ENCODE measurements at regions not wholly inside any gene's neighbourhood (a gene's known extent, or its start where the extent isn't known, plus 50 kb on each side); places are given as distances from the start of the nearest gene placed in this dataset.

DNA sequence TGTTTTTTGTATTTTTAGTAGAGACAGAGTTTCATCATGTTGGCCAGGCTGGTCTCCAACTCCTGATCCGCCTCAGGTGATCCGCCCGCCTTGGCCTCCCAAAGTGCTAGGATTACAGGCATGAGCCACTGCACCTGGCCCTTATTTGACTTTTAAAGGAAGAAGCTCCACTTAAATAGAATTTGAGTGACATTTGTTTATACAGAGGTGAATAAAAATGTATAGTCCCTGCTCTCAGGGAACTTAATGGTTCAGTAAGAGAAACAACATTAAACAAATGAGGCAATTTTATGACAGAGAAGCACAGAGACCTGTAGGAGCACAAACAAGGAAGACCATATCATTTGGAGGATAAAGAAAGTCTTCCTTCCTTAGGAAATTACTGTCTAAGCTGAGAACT, 65.7 kb downstream of the C9orf152 start:
- TF ChIP-seq ZNF274 (IDR thresholded peaks at IDR 0.05; ENCODE audit: insufficient read depth, insufficient read length) (no peak), USF1 (IDR thresholded peaks at IDR 0.05; ENCODE audit: borderline replicate concordance, extremely low read length, insufficient read depth, low read depth, low read length) (no peak), MAX (IDR thresholded peaks at IDR 0.05; ENCODE audit: low read depth, low read length) (no peak), FOS (IDR thresholded peaks at IDR 0.05; ENCODE audit: borderline replicate concordance, extremely low read depth, insufficient read length) (no peak), SMARCA5 (IDR thresholded peaks at IDR 0.05) (no peak), ZZZ3 (IDR thresholded peaks at IDR 0.05; ENCODE audit: control insufficient read depth, insufficient read length, low read depth) (no peak), KLF5 (IDR thresholded peaks at IDR 0.05; ENCODE audit: partially characterized antibody) (no peak)
- TF ChIP-seq, protein P1, sequence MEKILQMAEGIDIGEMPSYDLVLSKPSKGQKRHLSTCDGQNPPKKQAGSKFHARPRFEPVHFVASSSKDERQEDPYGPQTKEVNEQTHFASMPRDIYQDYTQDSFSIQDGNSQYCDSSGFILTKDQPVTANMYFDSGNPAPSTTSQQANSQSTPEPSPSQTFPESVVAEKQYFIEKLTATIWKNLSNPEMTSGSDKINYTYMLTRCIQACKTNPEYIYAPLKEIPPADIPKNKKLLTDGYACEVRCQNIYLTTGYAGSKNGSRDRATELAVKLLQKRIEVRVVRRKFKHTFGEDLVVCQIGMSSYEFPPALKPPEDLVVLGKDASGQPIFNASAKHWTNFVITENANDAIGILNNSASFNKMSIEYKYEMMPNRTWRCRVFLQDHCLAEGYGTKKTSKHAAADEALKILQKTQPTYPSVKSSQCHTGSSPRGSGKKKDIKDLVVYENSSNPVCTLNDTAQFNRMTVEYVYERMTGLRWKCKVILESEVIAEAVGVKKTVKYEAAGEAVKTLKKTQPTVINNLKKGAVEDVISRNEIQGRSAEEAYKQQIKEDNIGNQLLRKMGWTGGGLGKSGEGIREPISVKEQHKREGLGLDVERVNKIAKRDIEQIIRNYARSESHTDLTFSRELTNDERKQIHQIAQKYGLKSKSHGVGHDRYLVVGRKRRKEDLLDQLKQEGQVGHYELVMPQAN (conservative IDR thresholded peaks at IDR 0.05): no peak
- Histone ChIP-seq H3K79me2 (ENCODE audit: control insufficient read depth, insufficient read depth, low read length) (peaks cover 80% of the 10 kb centered on the region), H3K27ac (ENCODE audit: control insufficient read depth, insufficient read depth) (peak overlapping the region; percentile 81), H3K36me3 (ENCODE audit: control insufficient read depth in 2 of 2, insufficient read depth in 2 of 2, low read length in 1 of 2) (peaks cover 14 to 30% of the 10 kb centered on the region in 2 experiments), H2AFZ (ENCODE audit: control insufficient read depth, low read depth, low read length) (no peak overlapping the region), H4K20me1 (ENCODE audit: control insufficient read depth, insufficient read depth) (0 out of 2 replicates have a peak, but pooled peaks cover 4% of the 10 kb centered on the region), H3K4me1 (ENCODE audit: control insufficient read depth, insufficient read depth, low read length) (peaks cover 52% of the 10 kb centered on the region), H3K27me3 (replicated peaks in 1 of 2; ENCODE audit: control insufficient read depth in 2 of 2, insufficient read depth in 2 of 2, low read length in 1 of 2) (no peaks in the 10 kb centered on the region), H3K4me2 (ENCODE audit: control insufficient read depth, insufficient read depth) (peak overlapping the region; percentile 58), H3K9me3 (replicated peaks; ENCODE audit: control insufficient read depth, insufficient read depth, low read length) (no peaks in the 10 kb centered on the region), H3K4me3 (peak overlapping the region; percentile 37), H3K9ac (ENCODE audit: control insufficient read depth, insufficient read depth, low read length) (no peak overlapping the region)
- in situ Hi-C loops (cut with MboI): loop anchor here (25.0 kb wide), 1 partner anchor 1870 kb away; no protein-coding TSS in a partner anchor
- ATAC-seq (no peak), DNase-seq (ENCODE audit: low read depth, low spot score) (no peak), FAIRE-seq (no peak)
- intact Hi-C loops (cut with micrococcal nuclease; ENCODE audit: unreplicated experiment): loop anchor here (2.0 kb wide), 2 partner anchors 41 to 83 kb away; no protein-coding TSS in a partner anchor
- ChIA-PET POLR2A (interaction anchor here (0.7 to 11.3 kb wide), 14 partner anchors 10 to 238 kb away, joined by 3 to 262 read pairs (median 6); no protein-coding TSS in a partner anchor), RAD21 (ENCODE audit: unreplicated experiment) (interaction anchor here (0.7 to 17.2 kb wide), 23 partner anchors 11 to 568 kb away, joined by 3 to 424 read pairs (median 5); no protein-coding TSS in a partner anchor), CTCF (interaction anchor here (0.6 to 14.4 kb wide), 28 partner anchors 10 to 254 kb away, joined by 3 to 597 read pairs (median 4); no protein-coding TSS in a partner anchor), SMC1A (ENCODE audit: uncharacterized antibody, unreplicated experiment) (interaction anchor here (0.6 to 14.0 kb wide), 29 partner anchors 10 to 324 kb away, joined by 3 to 460 read pairs (median 5); no protein-coding TSS in a partner anchor)
- WGBS (ENCODE audit: insufficient coverage, insufficient replicate concordance, low lambda C conversion rate, missing lambda C conversion rate): 88% methylated on average over 3 of the region's 3 CpGs
- no TSS peak for BruUV-seq (replicated peaks)
